H7 (cell line): ENCODE measurements at regions not wholly inside any gene's neighbourhood (a gene's known extent, or its start where the extent isn't known, plus 50 kb on each side); places are given as distances from the start of the nearest gene placed in this dataset.
"Not testable (repeated sequence)": the region's sequence is repeated elsewhere in the genome, so short reads cannot be mapped to it uniquely, and the experiment has no call there.

Experiments
- DNase-seq: peaks from one replicate; pipeline ENCODE4 v3.0.0; 2012
- H3K27me3 ChIP-seq: 2 replicates; pipeline ENCODE4 v1.6.0; 2011; ENCODE audit warnings: mild to moderate bottlenecking, low read length; ENCODE audit not compliant: control insufficient read depth, insufficient read depth
- H3K36me3 ChIP-seq: replicated peaks from 2 replicates; pipeline ENCODE4 v1.5.1; 2011; ENCODE audit warnings: low read length; ENCODE audit not compliant: control insufficient read depth, insufficient read depth
- H3K4me3 ChIP-seq: 2 replicates; pipeline ENCODE4 v1.5.1; 2011; ENCODE audit warnings: low read depth, mild to moderate bottlenecking, control low read depth, low read length, moderate library complexity; ENCODE audit not compliant: insufficient read depth

DNA sequence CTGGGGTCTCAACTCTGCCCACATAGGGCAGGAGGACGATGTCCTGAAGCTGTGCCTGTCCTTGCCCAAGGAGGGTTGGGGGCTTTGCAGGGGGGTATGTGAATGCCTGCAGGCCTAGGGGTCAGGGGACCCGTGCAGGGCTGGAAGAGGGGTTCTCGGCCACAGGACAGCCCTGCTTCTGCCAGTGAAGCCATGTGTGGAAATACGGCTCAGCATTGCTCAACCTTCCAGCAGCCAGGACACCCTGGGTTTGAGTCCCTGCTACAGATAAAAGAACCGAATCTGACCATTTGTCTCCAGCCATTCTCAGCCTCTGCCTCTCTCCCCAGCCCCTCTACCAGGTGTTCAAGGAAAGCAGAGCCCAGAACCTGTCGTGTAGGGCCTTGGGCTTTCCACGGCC is 61.9 kb upstream of the SULF2 start:
- not testable (repeated sequence) for DNase-seq, H3K4me3 ChIP-seq, H3K27me3 ChIP-seq, H3K36me3 ChIP-seq

- not testable (repeated sequence) for DNase-seq
Observed at GRCh38 chr20:47846651-47847050, 61.4 kb upstream of the SULF2 start.

DNA sequence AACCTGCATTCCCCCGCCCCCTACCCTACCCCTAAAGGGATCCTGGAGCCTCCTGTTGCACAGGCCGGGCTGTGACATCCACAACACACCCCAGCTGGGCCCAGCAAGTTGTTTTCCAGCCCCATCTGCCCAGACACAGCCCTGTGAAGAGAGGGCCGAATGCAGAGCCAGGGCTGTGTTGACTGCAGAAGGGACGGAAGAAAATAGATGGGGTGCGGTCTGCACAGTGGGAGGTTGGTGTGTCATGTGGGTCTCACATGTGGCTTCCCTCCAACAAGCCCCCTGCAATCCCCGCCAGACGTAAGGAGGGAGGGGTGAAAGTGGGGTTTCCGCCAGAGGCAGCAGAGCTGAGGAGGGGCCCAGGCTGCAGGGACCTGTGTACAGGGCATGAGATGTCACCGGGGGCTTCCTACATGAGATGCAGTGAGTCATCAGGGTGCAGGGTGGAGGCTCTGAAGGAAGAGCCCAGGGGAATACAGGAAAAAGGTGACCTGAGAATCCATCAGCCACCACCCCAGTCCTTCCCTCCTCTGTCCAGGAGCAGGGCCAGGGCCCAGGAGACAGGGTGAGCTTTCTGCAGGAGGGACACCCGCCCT is 60.2 kb upstream of the SULF2 start:
- H3K4me3 ChIP-seq, H3K36me3 ChIP-seq, H3K27me3 ChIP-seq: not testable (repeated sequence)
- peak; percentile 6 for DNase-seq

More at GRCh38 chr20:47846651-47847050, 61.4 kb upstream of the SULF2 start:
- H3K36me3 ChIP-seq, H3K4me3 ChIP-seq, H3K27me3 ChIP-seq: not testable (repeated sequence)

- DNase-seq, H3K27me3 ChIP-seq, H3K36me3 ChIP-seq, H3K4me3 ChIP-seq: not testable (repeated sequence)
Observed at GRCh38 chr20:47844568-47844906, 59.3 kb upstream of the SULF2 start.

DNA sequence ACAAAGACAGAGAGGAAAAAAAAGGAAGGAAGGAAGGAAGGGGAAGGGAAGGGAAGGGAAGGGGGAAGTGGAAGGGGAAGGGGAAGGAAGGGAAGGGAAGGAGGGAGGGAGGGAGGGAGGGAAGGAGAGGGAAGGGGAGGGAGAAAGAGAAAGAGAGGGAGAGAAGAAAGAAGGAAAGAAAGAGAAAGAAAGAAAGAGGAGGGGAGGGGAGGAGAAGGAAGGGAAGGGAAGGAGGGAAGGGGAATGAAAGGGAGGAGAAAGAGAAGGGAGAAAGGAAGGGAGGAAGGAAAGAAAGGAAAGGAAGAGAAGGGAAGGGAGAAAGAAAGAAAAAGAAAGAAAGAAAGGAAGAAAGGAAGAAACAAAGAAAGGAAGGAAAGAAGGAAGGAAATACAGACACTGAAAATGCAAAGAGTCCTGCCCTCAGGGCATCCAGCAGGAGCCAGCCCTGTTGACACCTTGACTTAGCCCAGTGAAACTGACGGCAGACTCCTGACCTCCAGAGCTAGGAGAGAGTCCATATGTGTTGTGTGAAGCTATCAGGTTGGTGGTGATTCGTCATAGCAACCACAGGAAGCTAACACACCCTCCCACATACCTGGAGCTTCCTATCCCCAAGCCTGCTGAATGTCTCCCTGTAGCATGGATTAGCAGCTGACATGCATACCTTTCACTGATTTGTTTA is 58.7 kb upstream of the SULF2 start:
- peak; percentile 21 for DNase-seq
- no peak overlapping the region for H3K4me3 ChIP-seq

GRCh38 chr20:47842950-47843349 is 57.7 kb upstream of the SULF2 start:
- H3K36me3 ChIP-seq, H3K4me3 ChIP-seq, H3K27me3 ChIP-seq, DNase-seq: not testable (repeated sequence)

More for the DNA sequence above, 58.7 kb upstream of the SULF2 start:
- Histone ChIP-seq H3K27me3 (no peaks in the 10 kb centered on the region), H3K36me3 (no peaks in the 10 kb centered on the region)

GRCh38 chr20:47842004-47842403 is 56.7 kb upstream of the SULF2 start:
- H3K36me3 ChIP-seq, H3K4me3 ChIP-seq, H3K27me3 ChIP-seq, DNase-seq: not testable (repeated sequence)

GRCh38 chr20:47836256-47836817 is 51.1 kb upstream of the SULF2 start:
- H3K36me3 ChIP-seq, DNase-seq, H3K27me3 ChIP-seq, H3K4me3 ChIP-seq: not testable (repeated sequence)
